HEK293T (cell line): ENCODE measurements at regions not wholly inside any gene's neighbourhood (a gene's known extent, or its start where the extent isn't known, plus 50 kb on each side); places are given as distances from the start of the nearest gene placed in this dataset.

Source experiments
- CTCF ChIA-PET: fragments of 350-600 bp; formaldehyde crosslinking; extraction: SDS; loops from one replicate; lab custom pipeline; 2021; ENCODE audit warnings: antibody characterized with exemption, inconsistent platforms; lab: Yijun Ruan, JAX
- POLR2A ChIA-PET: fragments of 350-600 bp; formaldehyde crosslinking; extraction: SDS; loops from one replicate; lab custom pipeline; 2020; ENCODE audit warnings: antibody characterized with exemption, inconsistent platforms; lab: Yijun Ruan, JAX
- DNase-seq: peaks from one replicate; pipeline ENCODE4 v3.0.0; 2012; ENCODE audit warnings: mixed read lengths; ENCODE audit errors: extremely low spot score
- ARNT ChIP-seq: fragments of 450-650 bp; IDR thresholded peaks from 2 replicates; pipeline ENCODE4 v1.6.1; 2017; ENCODE audit warnings: mild to moderate bottlenecking
- BHLHE40 ChIP-seq: fragments of 450-650 bp; IDR thresholded peaks from 2 replicates; pipeline ENCODE4 v1.6.1; 2016; ENCODE audit warnings: mild to moderate bottlenecking, moderate library complexity, borderline replicate concordance
- CTBP1 ChIP-seq: fragments of 450-650 bp; IDR thresholded peaks from 2 replicates; pipeline ENCODE4 v1.6.1; 2016; ENCODE audit warnings: borderline replicate concordance
- ELF4 ChIP-seq: fragments of 450-650 bp; IDR thresholded peaks from 2 replicates; pipeline ENCODE4 v1.6.1; 2017; ENCODE audit warnings: antibody characterized with exemption
- FOXA1 ChIP-seq: fragments of 450-650 bp; IDR thresholded peaks from 2 replicates; pipeline ENCODE4 v1.6.1; 2016; ENCODE audit warnings: mild to moderate bottlenecking
- FOXK2 ChIP-seq: fragments of 450-650 bp; IDR thresholded peaks from 2 replicates; pipeline ENCODE4 v1.6.1; 2016; ENCODE audit warnings: mild to moderate bottlenecking
- FOXM1 ChIP-seq: fragments of 450-650 bp; IDR thresholded peaks from 2 replicates; pipeline ENCODE4 v1.6.1; 2017; ENCODE audit warnings: mild to moderate bottlenecking, borderline replicate concordance
- HDGF ChIP-seq: fragments of 450-650 bp; IDR thresholded peaks from 2 replicates; pipeline ENCODE4 v1.6.1; 2017; ENCODE audit warnings: antibody characterized with exemption, borderline replicate concordance
- L3MBTL2 ChIP-seq: fragments of 450-650 bp; conservative IDR thresholded peaks from 2 replicates; pipeline ENCODE4 v1.6.1; 2016; ENCODE audit warnings: mild to moderate bottlenecking
- LEF1 ChIP-seq: fragments of 450-650 bp; IDR thresholded peaks from 2 replicates; pipeline ENCODE4 v1.6.1; 2017; ENCODE audit warnings: mild to moderate bottlenecking, borderline replicate concordance
- NFRKB ChIP-seq: fragments of 450-650 bp; IDR thresholded peaks from 2 replicates; pipeline ENCODE4 v1.6.1; 2016; ENCODE audit warnings: mild to moderate bottlenecking, moderate library complexity
- PKNOX1 ChIP-seq: fragments of 450-650 bp; IDR thresholded peaks from 2 replicates; pipeline ENCODE4 v1.6.1; 2016
- SP1 ChIP-seq: fragments of 450-650 bp; IDR thresholded peaks from 2 replicates; pipeline ENCODE4 v1.6.1; 2017
- SUZ12 ChIP-seq: fragments of 450-650 bp; IDR thresholded peaks from 2 replicates; pipeline ENCODE4 v1.6.1; 2016; ENCODE audit warnings: mild to moderate bottlenecking
- TARDBP ChIP-seq: fragments of 450-650 bp; IDR thresholded peaks from 2 replicates; pipeline ENCODE4 v1.6.1; 2016
- ZNF384 ChIP-seq: fragments of 450-650 bp; IDR thresholded peaks from 2 replicates; pipeline ENCODE4 v1.6.1; 2016

- ChIA-PET CTCF (interaction anchor here (0.6 to 2.0 kb wide), 2 partner anchors 51 to 738 kb away, joined by 3 to 4 read pairs; no protein-coding TSS in a partner anchor), POLR2A (interaction anchor here (3.5 kb wide), 1 partner anchor 246 kb away, joined by 13 read pairs; the partner anchor contains the start of gene GLUL)
- no peak for DNase-seq
- TF ChIP-seq LEF1 (no peak), ELF4 (no peak), FOXK2 (no peak), ZNF384 (no peak), SUZ12 (no peak), NFRKB (no peak), CTBP1 (no peak), SP1 (no peak), L3MBTL2 (no peak), BHLHE40 (no peak), FOXM1 (no peak), PKNOX1 (no peak), TARDBP (no peak), FOXA1 (no peak), HDGF (no peak), ARNT (no peak)
Observed at GRCh38 chr1:182146286-182146685, 84.8 kb upstream of the ZNF648 start.

- no peak for DNase-seq
- ChIA-PET CTCF (interaction anchor here (2.0 kb wide), 1 partner anchor 52 kb away, joined by 4 read pairs; no protein-coding TSS in a partner anchor), POLR2A (interaction anchor here (3.5 kb wide), 1 partner anchor 247 kb away, joined by 13 read pairs; the partner anchor contains the start of gene GLUL)
- TF ChIP-seq SUZ12, result no peak
- TF ChIP-seq ARNT, result no peak
- TF ChIP-seq ZNF384, result no peak
- TF ChIP-seq BHLHE40, result no peak
- no peak for TF ChIP-seq ELF4
- no peak for TF ChIP-seq FOXM1
Observed at GRCh38 chr1:182145441-182145840, 83.9 kb upstream of the ZNF648 start.

- ChIA-PET POLR2A (interaction anchor here (3.5 kb wide), 1 partner anchor 247 kb away, joined by 13 read pairs; the partner anchor contains the start of gene GLUL), CTCF (interaction anchor here (0.7 to 2.4 kb wide), 6 partner anchors 10 to 251 kb away, joined by 3 to 29 read pairs (median 5); no protein-coding TSS in a partner anchor)
- no peak for TF ChIP-seq L3MBTL2
- TF ChIP-seq CTBP1, result no peak
- TF ChIP-seq PKNOX1, result no peak
- no peak for TF ChIP-seq FOXM1
- TF ChIP-seq NFRKB, result no peak
- no peak for TF ChIP-seq LEF1
- no peak for TF ChIP-seq FOXA1
- no peak for TF ChIP-seq SUZ12
- TF ChIP-seq BHLHE40, result no peak
- TF ChIP-seq ELF4, result no peak
- no peak for DNase-seq
Observed at GRCh38 chr1:182144646-182145030, 83.1 kb upstream of the ZNF648 start.

GRCh38 chr1:182143825-182144645 lies 82.5 kb upstream of the ZNF648 start:
- POLR2A ChIA-PET, result interaction anchor here (0.8 to 3.5 kb wide), 3 partner anchors 54 to 253 kb away, joined by 3 to 13 read pairs (median 5); partner anchors contain the start of gene GLUL
- CTCF ChIA-PET, result interaction anchor here (0.5 to 2.4 kb wide), 13 partner anchors 9 to 517 kb away, joined by 3 to 29 read pairs (median 4); no protein-coding TSS in a partner anchor
- DNase-seq, result no peak
- TF ChIP-seq SP1, result no peak
- no peak for TF ChIP-seq ELF4
- no peak for TF ChIP-seq BHLHE40
- no peak for TF ChIP-seq FOXA1
- TF ChIP-seq L3MBTL2, result no peak
- TF ChIP-seq FOXM1, result no peak
- TF ChIP-seq CTBP1, result no peak
- no peak for TF ChIP-seq SUZ12
- no peak for TF ChIP-seq HDGF
- no peak for TF ChIP-seq TARDBP
- no peak for TF ChIP-seq FOXK2
- no peak for TF ChIP-seq ZNF384
- TF ChIP-seq ARNT, result no peak
- TF ChIP-seq NFRKB, result no peak

GRCh38 chr1:182143154-182143657 lies 81.7 kb upstream of the ZNF648 start:
- CTCF ChIA-PET, result interaction anchor here (0.5 to 2.4 kb wide), 17 partner anchors 9 to 518 kb away, joined by 3 to 29 read pairs (median 4); no protein-coding TSS in a partner anchor
- POLR2A ChIA-PET, result interaction anchor here (0.8 to 3.5 kb wide), 3 partner anchors 55 to 254 kb away, joined by 3 to 13 read pairs (median 5); partner anchors contain the start of gene GLUL
- TF ChIP-seq SP1 (no peak), TARDBP (no peak), FOXA1 (no peak), FOXM1 (no peak), NFRKB (no peak), LEF1 (no peak), FOXK2 (no peak), BHLHE40 (no peak), HDGF (no peak), SUZ12 (no peak), PKNOX1 (no peak), L3MBTL2 (no peak), ZNF384 (no peak), ELF4 (no peak), ARNT (no peak), CTBP1 (no peak)

More at GRCh38 chr1:182143154-182143657, 81.7 kb upstream of the ZNF648 start:
- peak; percentile 87 for DNase-seq
